HG03521 (cell line): ENCODE measurements at regions not wholly inside any gene's neighbourhood (a gene's known extent, or its start where the extent isn't known, plus 50 kb on each side); places are given as distances from the start of the nearest gene placed in this dataset.

Experiments used
- ATAC-seq: cut with Tn5 transposase; IDR thresholded peaks from one replicate; pipeline ENCODE4 v1.9.1; 2021; ENCODE audit warnings: mild to moderate bottlenecking, moderate library complexity; ENCODE audit not compliant: unreplicated experiment

DNA sequence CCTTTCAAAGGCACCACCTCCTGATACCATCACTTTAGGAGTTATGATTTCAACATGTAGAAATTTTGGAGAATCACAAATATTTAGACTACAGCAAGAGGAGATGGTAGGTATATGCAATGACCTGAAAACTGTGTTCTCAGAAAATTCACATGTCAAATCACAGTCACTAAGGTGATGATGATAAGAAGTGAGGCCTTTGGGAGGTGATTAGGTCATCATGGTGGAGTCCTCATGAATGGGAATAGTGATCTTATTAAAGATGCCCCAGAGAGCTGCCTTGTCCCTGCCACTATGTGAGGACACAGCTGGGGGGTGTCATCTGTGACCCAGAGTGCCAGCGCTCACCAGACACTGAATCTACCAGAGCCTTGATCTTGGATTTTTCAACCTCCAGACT is 513.5 kb upstream of the TUSC1 start:
- ATAC-seq: no peak

DNA sequence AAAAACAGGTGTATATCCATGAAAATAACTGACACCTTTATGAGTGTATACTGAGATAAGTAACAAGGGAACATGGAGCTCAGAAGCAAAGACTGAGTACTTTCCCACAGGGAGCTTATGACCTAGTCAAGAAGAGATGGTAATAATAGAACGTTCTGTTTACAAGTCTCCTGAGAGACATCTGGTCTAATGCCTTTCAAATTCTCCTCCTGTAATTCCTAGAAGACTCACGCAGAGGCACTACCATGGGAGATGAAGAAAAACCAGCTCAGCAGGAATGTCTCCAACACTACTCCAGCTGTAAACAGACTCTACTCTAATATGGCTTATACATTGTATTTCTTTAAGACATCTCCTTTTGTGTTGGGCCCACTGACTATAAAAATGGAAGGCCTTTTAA is 503.6 kb upstream of the TUSC1 start:
- ATAC-seq: no peak

DNA sequence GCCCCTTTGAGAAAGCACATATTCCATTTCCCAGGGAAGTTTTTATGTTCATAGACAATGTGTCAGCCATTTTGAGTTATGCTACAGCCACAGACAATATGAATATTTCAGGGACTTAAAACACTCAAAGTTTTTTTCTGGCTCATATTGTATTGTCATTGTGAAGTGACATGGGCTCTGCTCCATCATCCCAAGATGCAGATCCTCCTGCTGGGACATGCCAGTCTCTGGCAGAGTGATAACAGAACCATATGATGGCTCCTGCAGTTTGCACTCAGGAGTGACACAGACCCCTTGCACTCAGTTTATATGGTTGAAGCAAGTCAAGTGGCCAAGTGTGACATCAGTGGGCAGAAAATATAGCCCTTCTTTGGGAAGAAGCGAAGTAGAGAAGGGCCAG is 498.4 kb upstream of the TUSC1 start:
- no peak for ATAC-seq

GRCh38 chr9:26175264-26175663 is 497.0 kb upstream of the TUSC1 start:
- no peak for ATAC-seq

DNA sequence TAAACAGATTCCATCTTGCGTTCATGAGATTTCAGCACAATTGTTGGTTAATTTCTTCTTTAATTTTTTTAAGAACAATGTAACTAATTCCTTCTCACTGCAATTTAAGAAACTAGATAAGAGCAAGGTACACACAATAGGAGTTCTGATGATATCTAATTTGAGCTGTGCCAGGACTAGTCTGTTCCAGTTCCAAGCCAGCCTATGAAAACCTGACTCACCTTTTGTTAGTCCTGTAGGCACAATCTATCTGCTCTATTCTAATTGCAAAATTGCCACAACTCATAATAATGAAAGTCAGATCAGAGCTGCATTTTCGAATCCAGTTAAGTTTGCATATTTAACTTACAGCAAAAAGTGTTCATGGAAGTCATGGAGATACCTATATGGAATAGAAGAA is 494.1 kb upstream of the TUSC1 start:
- ATAC-seq: no peak

GRCh38 chr9:26171691-26172090 is 493.4 kb upstream of the TUSC1 start:
- no peak for ATAC-seq

DNA sequence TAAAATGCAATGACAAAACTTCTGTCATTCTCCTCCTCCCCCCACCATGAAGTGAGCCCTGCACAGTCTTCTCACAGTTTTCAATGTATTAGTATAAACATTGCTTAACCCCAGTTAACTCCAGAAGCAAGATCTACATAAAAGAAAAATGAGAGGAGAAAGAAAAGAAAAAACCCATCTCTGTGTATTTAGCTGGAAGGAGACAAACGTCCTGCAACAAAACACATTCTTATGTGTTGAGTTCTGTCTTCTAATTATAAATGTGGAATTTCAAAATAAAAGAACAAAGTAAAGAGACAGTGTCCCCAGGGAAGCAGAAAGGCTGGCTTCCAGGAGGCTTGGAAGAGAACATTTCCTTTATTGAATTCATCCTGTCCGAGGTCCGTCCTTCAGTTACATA is 491.9 kb upstream of the TUSC1 start:
- no peak for ATAC-seq

GRCh38 chr9:26169708-26170107 is 491.5 kb upstream of the TUSC1 start:
- no peak for ATAC-seq

DNA sequence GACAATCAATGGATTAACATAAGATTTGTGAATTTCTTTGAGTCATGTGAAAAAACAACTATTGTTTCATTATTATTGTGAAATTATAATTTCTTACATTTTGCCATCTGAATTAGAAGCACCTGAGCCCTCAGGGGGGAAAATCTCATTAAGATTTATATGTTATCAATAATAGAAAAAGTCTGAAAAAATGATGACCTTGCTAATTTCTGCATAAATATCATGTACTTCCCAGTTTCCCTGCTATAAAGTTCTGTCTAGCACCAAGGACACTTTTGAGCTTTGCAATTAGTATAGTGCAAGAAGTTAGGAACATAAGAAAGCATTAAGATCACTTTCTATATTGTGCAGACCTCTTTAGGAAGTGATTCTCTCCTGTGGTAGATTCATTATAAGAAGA is 488.3 kb upstream of the TUSC1 start:
- no peak for ATAC-seq

DNA sequence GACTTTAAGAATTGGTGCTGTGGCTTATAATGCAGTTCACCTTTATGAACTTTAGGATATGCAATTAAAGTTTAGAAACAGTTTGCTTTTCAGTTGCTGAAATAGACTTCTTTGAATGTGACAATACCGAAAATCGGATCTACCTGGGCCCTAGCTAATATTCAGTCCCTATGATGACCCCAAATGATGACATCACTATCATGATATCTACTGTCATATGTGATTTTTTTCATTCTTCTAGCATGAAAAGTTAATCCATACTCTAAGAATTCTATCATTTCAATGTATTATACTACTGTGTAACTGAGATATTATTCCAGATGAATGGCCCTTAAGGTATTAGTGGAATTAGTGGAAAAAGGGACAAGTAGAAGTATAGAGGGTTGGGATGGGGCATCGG is 487.2 kb upstream of the TUSC1 start:
- no peak for ATAC-seq

DNA sequence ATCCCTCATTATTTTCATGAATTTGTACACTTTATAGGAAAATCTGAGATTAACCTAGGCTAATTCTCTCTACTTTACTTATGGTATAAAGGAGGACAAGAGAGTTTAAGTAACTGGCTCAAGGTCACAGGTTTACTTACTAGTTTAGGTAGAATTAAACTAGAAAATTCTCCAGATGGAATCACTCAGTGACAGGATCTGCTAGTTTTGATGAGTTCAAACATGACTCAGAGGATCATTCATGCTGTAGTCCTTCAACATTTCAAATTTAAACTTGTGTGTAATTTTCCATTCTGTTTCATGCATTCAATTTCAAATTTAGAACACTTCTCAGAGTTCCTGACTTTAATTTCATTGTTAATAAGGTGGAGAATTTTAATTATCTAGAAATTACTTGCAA is 485.7 kb upstream of the TUSC1 start:
- ATAC-seq: no peak

DNA sequence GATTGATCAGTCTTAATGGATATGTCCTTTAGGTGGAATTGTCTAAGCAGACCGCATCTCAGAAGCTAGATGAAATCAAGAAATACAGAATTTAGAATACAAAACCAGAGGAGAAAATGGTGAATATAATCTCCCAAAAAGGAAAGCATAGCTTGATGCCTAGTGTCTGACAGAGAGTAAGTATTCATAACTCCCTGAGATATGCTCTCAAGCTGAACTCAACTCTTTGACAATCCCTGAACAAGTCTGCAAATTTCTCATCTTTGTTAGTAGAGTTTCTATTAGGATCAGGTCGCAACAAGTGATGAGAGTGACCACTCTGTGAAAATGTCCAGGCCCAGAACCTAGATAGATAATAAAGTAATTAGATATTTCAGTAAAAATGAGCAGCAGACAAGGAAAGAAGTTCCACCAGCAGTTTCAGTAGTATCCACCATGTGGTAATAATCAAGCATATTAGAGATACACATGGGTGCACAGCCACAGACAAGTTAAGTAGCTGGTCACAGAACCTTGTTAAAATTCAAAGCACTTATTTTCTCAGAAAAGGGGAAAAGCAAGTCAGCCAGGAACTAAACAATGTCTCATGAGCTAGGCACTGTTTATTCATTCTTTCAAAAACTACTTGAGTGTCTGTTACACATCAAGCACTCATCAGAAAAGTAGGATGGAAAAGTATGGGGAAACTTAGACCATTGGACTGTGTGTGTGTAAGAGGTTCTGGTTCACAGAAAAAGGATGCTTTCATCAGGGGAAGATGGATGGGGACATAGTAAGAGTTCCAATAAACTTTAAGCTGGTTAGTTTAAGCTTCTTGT is 481.5 kb upstream of the TUSC1 start:
- no peak for ATAC-seq

GRCh38 chr9:26158631-26159150 is 480.4 kb upstream of the TUSC1 start:
- ATAC-seq: no peak

GRCh38 chr9:26157411-26157810 is 479.2 kb upstream of the TUSC1 start:
- ATAC-seq: peak; percentile 51

GRCh38 chr9:26152350-26152749 is 474.1 kb upstream of the TUSC1 start:
- ATAC-seq: no peak

DNA sequence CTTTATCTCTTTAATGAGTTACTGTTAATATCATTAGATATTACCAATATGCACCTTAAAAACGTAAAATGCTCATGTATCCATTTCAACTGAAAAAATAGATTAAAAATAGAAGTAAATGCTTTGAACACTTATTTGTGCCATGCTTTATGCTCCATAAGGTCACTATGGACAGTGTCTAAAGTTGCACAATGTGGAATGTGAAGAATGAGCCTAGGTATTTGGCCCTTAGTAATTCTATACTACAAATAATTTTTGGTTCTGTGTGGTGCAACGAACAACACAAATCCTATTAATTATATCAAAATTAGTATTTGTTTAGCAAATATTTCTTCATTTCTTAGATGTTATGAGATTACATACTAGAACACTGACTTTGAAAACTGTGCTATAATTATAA is 469.9 kb upstream of the TUSC1 start:
- no peak for ATAC-seq

DNA sequence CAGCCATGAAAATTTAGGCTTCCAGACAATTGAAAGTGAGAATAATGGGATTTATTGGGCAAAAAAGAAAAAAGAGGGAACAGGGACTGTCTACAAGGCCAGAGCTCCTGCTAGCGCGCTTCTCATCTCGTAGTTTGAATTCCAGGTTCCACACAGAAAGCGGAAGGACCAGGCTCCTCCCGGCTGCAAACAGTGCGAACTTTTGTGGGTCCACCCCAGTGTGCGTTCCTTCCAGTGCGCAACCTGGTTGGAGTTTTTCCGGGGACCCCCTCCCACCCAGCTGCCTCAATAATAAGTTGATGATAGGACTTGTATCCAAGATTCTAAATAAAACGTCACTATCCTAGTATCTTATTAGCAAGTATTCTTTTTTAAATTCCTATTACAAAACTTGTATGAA is 467.7 kb upstream of the TUSC1 start:
- no peak for ATAC-seq

GRCh38 chr9:26142631-26143030 is 464.4 kb upstream of the TUSC1 start:
- no peak for ATAC-seq

GRCh38 chr9:26142201-26142600 is 464.0 kb upstream of the TUSC1 start:
- no peak for ATAC-seq

DNA sequence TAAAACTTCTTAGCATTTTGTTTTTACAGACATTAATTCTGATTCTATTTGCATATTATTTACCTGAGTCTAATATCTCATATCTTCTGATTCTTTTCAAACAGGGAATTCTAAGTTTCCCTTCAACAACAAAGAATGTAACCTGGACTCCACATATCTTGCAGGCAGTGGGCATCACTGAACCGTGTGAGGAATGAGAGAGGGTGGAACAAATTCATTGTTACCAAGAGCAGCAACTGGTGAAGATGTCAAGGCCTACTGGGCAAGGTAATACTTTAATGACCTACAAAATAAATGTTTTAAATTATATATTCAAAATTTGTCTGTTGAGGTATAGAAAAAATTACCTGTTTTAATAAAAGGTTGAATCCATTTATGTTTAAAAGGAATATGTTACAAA is 455.3 kb upstream of the TUSC1 start:
- ATAC-seq: no peak

DNA sequence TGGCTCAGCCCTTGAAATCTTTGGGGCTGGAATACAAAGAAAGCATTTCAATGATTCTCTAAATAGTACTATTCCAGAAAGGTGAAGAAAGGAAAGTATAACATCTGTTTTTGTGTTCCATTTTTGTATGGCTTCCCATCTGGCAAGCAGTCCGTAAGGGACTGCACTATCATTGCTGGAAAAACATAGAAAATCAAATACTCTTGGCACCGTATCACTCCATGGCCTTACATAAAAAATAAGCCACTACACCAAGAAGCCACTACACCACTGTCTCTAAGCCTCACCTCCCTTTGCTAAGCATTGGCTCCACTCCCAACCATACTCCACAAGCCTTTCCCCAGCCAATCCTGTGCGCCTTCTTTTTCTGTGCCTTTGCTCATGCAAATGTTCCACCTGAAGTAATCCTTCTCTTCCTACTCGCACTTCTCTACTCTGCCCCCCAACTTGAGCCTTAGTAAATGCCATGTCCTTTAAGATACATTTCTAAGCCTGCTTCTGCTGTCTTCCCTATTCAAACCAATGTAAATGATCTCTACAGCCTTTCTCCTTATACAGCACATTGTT is 454.6 kb upstream of the TUSC1 start:
- ATAC-seq: no peak

- ATAC-seq: no peak
Measured at GRCh38 chr9:26131886-26132285, 453.6 kb upstream of the TUSC1 start.

- ATAC-seq: no peak
Measured at GRCh38 chr9:26129217-26129616, 451.0 kb upstream of the TUSC1 start.
